Brain pericyte (primary cell): ENCODE measurements at regions not wholly inside any gene's neighbourhood (a gene's known extent, or its start where the extent isn't known, plus 50 kb on each side); places are given as distances from the start of the nearest gene placed in this dataset.
"Not testable (repeated sequence)": the region's sequence is repeated elsewhere in the genome, so short reads cannot be mapped to it uniquely, and the experiment has no call there.

Experiments
- DNase-seq: peaks from one replicate; pipeline ENCODE4 v3.0.0-alpha.2; 2012; ENCODE audit warnings: low read depth, low spot score

GRCh38 chr7:112540839-112541577 lies 60.2 kb downstream of the LSMEM1 start:
- no peak for DNase-seq

- peak; percentile 4 for DNase-seq
Observed at GRCh38 chr7:112546723-112547513, 66.1 kb downstream of the LSMEM1 start.

GRCh38 chr7:112547916-112548315 lies 67.1 kb downstream of the LSMEM1 start:
- DNase-seq, result no peak

GRCh38 chr7:112550468-112551060 lies 69.8 kb downstream of the LSMEM1 start:
- no peak for DNase-seq

- DNase-seq, result not testable (repeated sequence)
Observed at GRCh38 chr7:112551521-112551920, 70.7 kb downstream of the LSMEM1 start.

GRCh38 chr7:112554591-112554990 lies 73.8 kb downstream of the LSMEM1 start:
- no peak for DNase-seq

GRCh38 chr7:112556633-112557032 lies 75.8 kb downstream of the LSMEM1 start:
- DNase-seq, result no peak

- no peak for DNase-seq
Observed at GRCh38 chr7:112566442-112567324, 85.9 kb downstream of the LSMEM1 start.

GRCh38 chr7:112567388-112567787 lies 86.6 kb downstream of the LSMEM1 start:
- no peak for DNase-seq

- no peak for DNase-seq
Observed at GRCh38 chr7:112571852-112572607, 91.2 kb downstream of the LSMEM1 start.

GRCh38 chr7:112572669-112573301 lies 92.0 kb downstream of the LSMEM1 start:
- DNase-seq, result no peak

GRCh38 chr7:112573302-112574039 lies 92.7 kb downstream of the LSMEM1 start:
- no peak for DNase-seq

- no peak for DNase-seq
Observed at GRCh38 chr7:112575864-112576263, 95.1 kb downstream of the LSMEM1 start.

- DNase-seq, result no peak
Observed at GRCh38 chr7:112579388-112579787, 98.6 kb downstream of the LSMEM1 start.

- no peak for DNase-seq
Observed at GRCh38 chr7:112580717-112581435, 100.1 kb downstream of the LSMEM1 start.

- DNase-seq, result no peak
Observed at GRCh38 chr7:112581529-112581928, 100.7 kb downstream of the LSMEM1 start.

GRCh38 chr7:112584290-112584689 lies 103.5 kb downstream of the LSMEM1 start:
- no peak for DNase-seq

- no peak for DNase-seq
Observed at GRCh38 chr7:112587504-112587903, 106.7 kb downstream of the LSMEM1 start.
